ENCODE measurements at regions not wholly inside any gene's neighbourhood (a gene's known extent, or its start where the extent isn't known, plus 50 kb on each side); places are given as distances from the start of the nearest gene placed in this dataset.

GRCh38 chr13:27679896-27680295 lies 58.2 kb downstream of the POLR1D start:
- no peaks in the 10 kb centered on the region for H3K36me3 ChIP-seq (ENCODE audit: control insufficient read depth in 4 of 4, insufficient read depth in 4 of 4, low read length in 4 of 4)
- no peak overlapping the region for H3K9ac ChIP-seq (ENCODE audit: insufficient read depth in 1 of 2, low read length in 2 of 2)
- no peak overlapping the region for H3K27ac ChIP-seq (ENCODE audit: low read depth in 1 of 2, low read length in 1 of 2)
- ATAC-seq (ENCODE audit: insufficient read depth, low FRiP score) (no peak), DNase-seq (no peak)
- peaks cover 0 to 3% (median 0%) of the 10 kb centered on the region in 4 donors for H3K9me3 ChIP-seq (ENCODE audit: control insufficient read depth in 4 of 4, insufficient read depth in 3 of 4, low read length in 3 of 4)
- H3K4me1 ChIP-seq (ENCODE audit: control insufficient read depth in 5 of 5, insufficient read depth in 5 of 5, low read length in 5 of 5): no peaks in the 10 kb centered on the region
- no peak overlapping the region for H3K4me3 ChIP-seq
- WGBS, 2 donors: 76 to 84% methylated on average over 5 of the region's 5 CpGs
- TF ChIP-seq CTCF (IDR thresholded peaks at IDR 0.05; ENCODE audit: control extremely low read depth, extremely low read depth): no peak
- no peaks in the 10 kb centered on the region for H3K27me3 ChIP-seq (ENCODE audit: control insufficient read depth in 3 of 3, insufficient read depth in 3 of 3, low read length in 2 of 3)

- Histone ChIP-seq H3K27ac (ENCODE audit: low read depth in 1 of 2, low read length in 1 of 2) (no peak overlapping the region), H3K9ac (ENCODE audit: insufficient read depth in 1 of 2, low read length in 2 of 2) (no peak overlapping the region), H3K27me3 (ENCODE audit: control insufficient read depth in 3 of 3, insufficient read depth in 3 of 3, low read length in 2 of 3) (no peaks in the 10 kb centered on the region), H3K4me1 (ENCODE audit: control insufficient read depth in 5 of 5, insufficient read depth in 5 of 5, low read length in 5 of 5) (no peaks in the 10 kb centered on the region), H3K9me3 (ENCODE audit: control insufficient read depth in 4 of 4, insufficient read depth in 3 of 4, low read length in 3 of 4) (peaks cover 0 to 3% (median 0%) of the 10 kb centered on the region in 4 donors), H3K4me3 (no peak overlapping the region), H3K36me3 (ENCODE audit: control insufficient read depth in 4 of 4, insufficient read depth in 4 of 4, low read length in 4 of 4) (no peaks in the 10 kb centered on the region)
- no peak for DNase-seq
- ATAC-seq (ENCODE audit: insufficient read depth, low FRiP score): no peak
- TF ChIP-seq CTCF (IDR thresholded peaks at IDR 0.05; ENCODE audit: control extremely low read depth, extremely low read depth): no peak
Measured at GRCh38 chr13:27680465-27680864, 58.8 kb downstream of the POLR1D start.

GRCh38 chr13:27691207-27691606 lies 69.5 kb downstream of the POLR1D start:
- H3K4me3 ChIP-seq: no peak overlapping the region
- ATAC-seq (ENCODE audit: insufficient read depth, low FRiP score) (no peak), DNase-seq (no peak)
- H3K4me1 ChIP-seq (ENCODE audit: control insufficient read depth in 5 of 5, insufficient read depth in 5 of 5, low read length in 5 of 5): no peaks in the 10 kb centered on the region
- H3K9me3 ChIP-seq (ENCODE audit: control insufficient read depth in 4 of 4, insufficient read depth in 3 of 4, low read length in 3 of 4): peaks cover 0 to 4% (median 2%) of the 10 kb centered on the region in 4 donors
- no peak for TF ChIP-seq CTCF (IDR thresholded peaks at IDR 0.05; ENCODE audit: control extremely low read depth, extremely low read depth)
- H3K27me3 ChIP-seq (ENCODE audit: control insufficient read depth in 3 of 3, insufficient read depth in 3 of 3, low read length in 2 of 3): no peaks in the 10 kb centered on the region
- H3K36me3 ChIP-seq (ENCODE audit: control insufficient read depth in 4 of 4, insufficient read depth in 4 of 4, low read length in 4 of 4): no peaks in the 10 kb centered on the region
- WGBS, 2 donors: 55 to 60% methylated on average over 3 of the region's 3 CpGs
- H3K9ac ChIP-seq (ENCODE audit: insufficient read depth in 1 of 2, low read length in 2 of 2): no peak overlapping the region
- H3K27ac ChIP-seq (ENCODE audit: low read depth in 1 of 2, low read length in 1 of 2): no peak overlapping the region

GRCh38 chr13:27696731-27697130 lies 75.0 kb downstream of the POLR1D start:
- H3K4me1 ChIP-seq (ENCODE audit: control insufficient read depth in 5 of 5, insufficient read depth in 5 of 5, low read length in 5 of 5): no peaks in the 10 kb centered on the region
- no peak overlapping the region for H3K27ac ChIP-seq (ENCODE audit: low read depth in 1 of 2, low read length in 1 of 2)
- no peak for TF ChIP-seq CTCF (IDR thresholded peaks at IDR 0.05; ENCODE audit: control extremely low read depth, extremely low read depth)
- H3K36me3 ChIP-seq (ENCODE audit: control insufficient read depth in 4 of 4, insufficient read depth in 4 of 4, low read length in 4 of 4): no peaks in the 10 kb centered on the region
- no peaks in the 10 kb centered on the region for H3K27me3 ChIP-seq (ENCODE audit: control insufficient read depth in 3 of 3, insufficient read depth in 3 of 3, low read length in 2 of 3)
- no peak overlapping the region for H3K4me3 ChIP-seq
- 45 to 83% methylated on average over 3 of the region's 3 CpGs for WGBS, 2 donors
- peaks cover 0 to under 1% (median 0%) of the 10 kb centered on the region in 4 donors for H3K9me3 ChIP-seq (ENCODE audit: control insufficient read depth in 4 of 4, insufficient read depth in 3 of 4, low read length in 3 of 4)
- no peak for DNase-seq
- ATAC-seq (ENCODE audit: insufficient read depth, low FRiP score): no peak
- H3K9ac ChIP-seq (ENCODE audit: insufficient read depth in 1 of 2, low read length in 2 of 2): no peak overlapping the region

All from lung (tissue), 11 donors.